Smooth muscle cell (in vitro differentiated cells): ENCODE measurements at regions not wholly inside any gene's neighbourhood (a gene's known extent, or its start where the extent isn't known, plus 50 kb on each side); places are given as distances from the start of the nearest gene placed in this dataset.

Experiments used
- DNase-seq: peaks from one replicate; lab custom pipeline; 2025; ENCODE audit not compliant: unreplicated experiment; lab: John Stamatoyannopoulos, UW
- H2AFZ ChIP-seq: fragments of 200-600 bp; sonication (generic); 2 replicates; pipeline ENCODE4 v1.6.0; 2016; ENCODE audit warnings: antibody characterized with exemption, low read depth, mild to moderate bottlenecking
- H3F3A ChIP-seq: fragments of 200-600 bp; sonication (generic); 2 replicates; pipeline ENCODE4 v1.6.0; 2017; ENCODE audit warnings: antibody characterized with exemption, low read depth
- H3K27ac ChIP-seq: fragments of 200-600 bp; sonication (generic); 2 replicates; pipeline ENCODE4 v1.5.1; 2016; ENCODE audit warnings: low read depth, mild to moderate bottlenecking
- H3K27me3 ChIP-seq: fragments of 200-600 bp; sonication (generic); 2 replicates; pipeline ENCODE4 v1.6.1; 2016; ENCODE audit warnings: low read depth, mild to moderate bottlenecking
- H3K36me3 ChIP-seq: fragments of 200-600 bp; sonication (generic); 2 replicates; pipeline ENCODE4 v1.5.1; 2016; ENCODE audit warnings: low read depth
- H3K4me1 ChIP-seq: fragments of 200-600 bp; sonication (generic); 2 replicates; pipeline ENCODE4 v1.5.1; 2016; ENCODE audit warnings: low read depth
- H3K4me2 ChIP-seq: fragments of 200-600 bp; sonication (generic); 2 replicates; pipeline ENCODE4 v1.6.0; 2016; ENCODE audit warnings: mild to moderate bottlenecking
- H3K4me3 ChIP-seq: fragments of 200-600 bp; sonication (generic); 2 replicates; pipeline ENCODE4 v1.5.1; 2016; ENCODE audit warnings: mild to moderate bottlenecking
- H3K79me2 ChIP-seq: fragments of 200-600 bp; sonication (generic); 2 replicates; pipeline ENCODE4 v1.6.0; 2016; ENCODE audit warnings: low read depth, mild to moderate bottlenecking
- H3K9ac ChIP-seq: fragments of 200-600 bp; sonication (generic); 2 replicates; pipeline ENCODE4 v1.6.0; 2016; ENCODE audit warnings: low read depth
- H3K9me3 ChIP-seq: fragments of 200-600 bp; sonication (generic); replicated peaks from 2 replicates; pipeline ENCODE4 v1.5.1; 2016; ENCODE audit warnings: low read depth
- H4K20me1 ChIP-seq: fragments of 200-600 bp; sonication (generic); 2 replicates; pipeline ENCODE4 v1.6.0; 2016; ENCODE audit warnings: low read depth
- WGBS: methylation state at CpG from one replicate; pipeline ENCODE4 v1.1.7; 2016; ENCODE audit warnings: low lambda C conversion rate; 5-methylcytosine and 5-hydroxymethylcytosine counted together
- TF ChIP-seq, protein P1 (sequence below): fragments of 200-600 bp; sonication (generic); IDR thresholded peaks from 2 replicates; pipeline ENCODE4 v1.5.1; 2017; ENCODE audit warnings: borderline replicate concordance, mild to moderate bottlenecking, antibody characterized with exemption; ENCODE audit not compliant: insufficient read depth, poor library complexity, severe bottlenecking

DNA sequence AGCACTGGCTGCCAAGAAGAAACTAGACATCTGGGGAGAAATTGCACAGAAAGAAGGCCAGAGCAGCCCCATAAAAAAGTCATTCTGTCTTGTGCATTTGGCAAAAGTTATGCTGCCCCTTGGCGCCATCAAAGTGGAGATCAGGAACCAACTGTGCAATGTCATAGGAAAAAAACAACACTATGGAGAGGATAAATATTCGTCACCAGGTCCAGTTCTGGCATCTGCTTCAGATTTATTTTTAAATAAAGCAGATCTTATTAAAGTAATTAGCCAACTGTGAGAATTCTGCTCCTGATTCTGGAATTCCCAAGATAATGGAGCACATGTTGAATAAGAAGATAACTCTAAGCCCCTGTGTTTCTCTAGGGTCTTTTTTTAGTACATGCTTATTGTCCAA lies 500.0 kb upstream of the IL12A start:
- WGBS = 89% methylated on average over 2 of the region's 2 CpGs
- no peak for DNase-seq

DNA sequence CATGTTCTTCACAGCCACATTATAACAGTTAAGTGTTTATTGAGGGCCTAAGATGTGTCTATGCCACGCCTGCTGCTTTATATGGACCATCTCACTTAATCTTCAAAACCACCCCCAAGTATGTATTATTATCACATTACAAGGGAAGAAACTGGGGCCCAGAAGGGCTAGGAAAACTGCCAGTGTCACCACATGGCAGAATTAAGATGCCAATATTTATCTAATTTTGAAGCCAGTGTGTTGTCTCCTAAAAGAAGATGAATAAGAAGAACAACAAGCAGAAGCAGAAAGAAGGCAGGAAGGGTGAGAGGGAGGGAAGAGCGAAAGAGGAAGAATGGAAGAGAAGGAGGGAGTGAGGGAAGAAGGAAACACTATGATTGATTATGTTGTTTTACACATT lies 491.3 kb upstream of the IL12A start:
- DNase-seq = no peak
- Histone ChIP-seq H3K79me2 (no peaks in the 10 kb centered on the region), H3K36me3 (no peaks in the 10 kb centered on the region), H2AFZ (no peak overlapping the region), H3K27ac (no peak overlapping the region), H3K4me1 (no peaks in the 10 kb centered on the region), H4K20me1 (no peaks in the 10 kb centered on the region), H3K4me3 (no peak overlapping the region), H3K9ac (no peak overlapping the region), H3F3A (no peaks in the 10 kb centered on the region), H3K9me3 (no peaks in the 10 kb centered on the region), H3K27me3 (no peaks in the 10 kb centered on the region), H3K4me2 (no peak overlapping the region)
- TF ChIP-seq, protein P1, sequence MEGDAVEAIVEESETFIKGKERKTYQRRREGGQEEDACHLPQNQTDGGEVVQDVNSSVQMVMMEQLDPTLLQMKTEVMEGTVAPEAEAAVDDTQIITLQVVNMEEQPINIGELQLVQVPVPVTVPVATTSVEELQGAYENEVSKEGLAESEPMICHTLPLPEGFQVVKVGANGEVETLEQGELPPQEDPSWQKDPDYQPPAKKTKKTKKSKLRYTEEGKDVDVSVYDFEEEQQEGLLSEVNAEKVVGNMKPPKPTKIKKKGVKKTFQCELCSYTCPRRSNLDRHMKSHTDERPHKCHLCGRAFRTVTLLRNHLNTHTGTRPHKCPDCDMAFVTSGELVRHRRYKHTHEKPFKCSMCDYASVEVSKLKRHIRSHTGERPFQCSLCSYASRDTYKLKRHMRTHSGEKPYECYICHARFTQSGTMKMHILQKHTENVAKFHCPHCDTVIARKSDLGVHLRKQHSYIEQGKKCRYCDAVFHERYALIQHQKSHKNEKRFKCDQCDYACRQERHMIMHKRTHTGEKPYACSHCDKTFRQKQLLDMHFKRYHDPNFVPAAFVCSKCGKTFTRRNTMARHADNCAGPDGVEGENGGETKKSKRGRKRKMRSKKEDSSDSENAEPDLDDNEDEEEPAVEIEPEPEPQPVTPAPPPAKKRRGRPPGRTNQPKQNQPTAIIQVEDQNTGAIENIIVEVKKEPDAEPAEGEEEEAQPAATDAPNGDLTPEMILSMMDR = no peak
- 64% methylated on average over 2 of the region's 2 CpGs for WGBS

More for the DNA sequence above, 500.0 kb upstream of the IL12A start:
- Histone ChIP-seq H4K20me1 (no peaks in the 10 kb centered on the region), H3F3A (no peaks in the 10 kb centered on the region), H3K9me3 (no peaks in the 10 kb centered on the region), H2AFZ (no peak overlapping the region), H3K9ac (no peak overlapping the region), H3K4me1 (no peaks in the 10 kb centered on the region), H3K27me3 (no peaks in the 10 kb centered on the region), H3K79me2 (no peaks in the 10 kb centered on the region), H3K4me3 (no peak overlapping the region), H3K27ac (no peak overlapping the region), H3K36me3 (no peaks in the 10 kb centered on the region), H3K4me2 (no peak overlapping the region)
- TF ChIP-seq, protein P1 = no peak

DNA sequence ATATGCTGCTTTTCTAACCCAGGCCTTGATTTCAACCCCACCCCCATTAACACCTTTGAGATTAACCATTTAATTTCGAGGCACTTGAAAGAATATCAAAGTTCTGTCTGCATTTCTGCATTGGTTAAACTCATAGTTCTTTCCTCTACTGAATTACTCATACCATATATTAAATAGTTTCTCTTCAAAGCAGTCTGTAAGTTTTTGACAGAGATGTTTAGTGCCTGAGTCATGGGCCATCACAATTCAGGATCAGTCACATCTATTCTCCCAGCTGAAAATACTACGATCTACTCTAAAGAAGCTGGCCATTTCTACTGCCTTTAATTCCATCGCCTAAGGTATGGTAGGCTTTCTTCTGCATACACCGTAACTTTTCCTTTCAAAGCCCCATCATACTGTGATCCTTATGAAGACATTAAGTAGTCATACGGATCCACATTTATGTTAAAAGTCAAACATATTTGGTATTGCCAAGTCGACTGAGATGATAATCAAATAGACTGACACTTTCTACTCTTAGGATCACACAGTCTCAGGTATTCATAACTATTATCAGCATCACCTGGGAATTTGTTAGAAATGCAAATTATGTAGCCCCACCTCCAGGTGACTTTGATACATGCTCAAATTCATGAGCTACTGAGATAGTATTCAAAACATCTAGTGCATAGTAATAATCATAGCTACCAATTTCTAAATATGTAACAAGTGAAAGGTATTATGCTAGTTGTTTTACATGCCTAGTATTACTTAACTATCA lies 489.4 kb upstream of the IL12A start:
- Histone ChIP-seq H4K20me1 (no peaks in the 10 kb centered on the region), H3K36me3 (no peaks in the 10 kb centered on the region), H2AFZ (no peak overlapping the region), H3K4me2 (no peak overlapping the region), H3K9me3 (no peaks in the 10 kb centered on the region), H3K9ac (no peak overlapping the region), H3K4me3 (no peak overlapping the region), H3K4me1 (no peaks in the 10 kb centered on the region), H3K79me2 (no peaks in the 10 kb centered on the region), H3K27ac (no peak overlapping the region), H3K27me3 (no peaks in the 10 kb centered on the region), H3F3A (no peaks in the 10 kb centered on the region)
- DNase-seq = no peak
- WGBS = 63% methylated on average over 6 of the region's 6 CpGs
- TF ChIP-seq, protein P1 = no peak

DNA sequence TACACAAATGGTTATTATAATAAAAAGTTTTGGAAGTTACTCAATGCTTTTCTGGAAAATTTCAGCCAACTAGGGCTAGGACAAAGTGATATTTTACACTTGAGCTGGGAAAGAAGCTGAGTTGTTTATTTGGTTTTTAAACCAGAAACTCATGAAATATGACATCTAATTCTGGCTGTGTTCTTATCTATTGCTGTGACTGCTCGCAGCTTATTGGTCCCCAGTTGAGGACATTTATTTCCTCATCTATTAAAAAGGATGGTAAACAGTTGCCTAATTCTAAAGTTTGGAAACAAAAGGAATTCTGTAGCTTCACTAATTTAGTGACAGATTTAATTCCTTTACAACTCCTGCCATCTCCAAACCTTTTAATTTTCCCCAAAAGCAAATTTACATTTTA lies 487.6 kb upstream of the IL12A start:
- no peak overlapping the region for H3K27ac ChIP-seq
- H3K4me1 ChIP-seq = no peaks in the 10 kb centered on the region
- H3K4me3 ChIP-seq = no peak overlapping the region
- no peak for DNase-seq
- no peaks in the 10 kb centered on the region for H3K27me3 ChIP-seq
- H3K79me2 ChIP-seq = no peaks in the 10 kb centered on the region
- WGBS = 78% methylated on average over 1 of the region's 1 CpG
- no peaks in the 10 kb centered on the region for H3F3A ChIP-seq
- H4K20me1 ChIP-seq = no peaks in the 10 kb centered on the region
- H3K9me3 ChIP-seq = no peaks in the 10 kb centered on the region
- H3K4me2 ChIP-seq = no peak overlapping the region
- TF ChIP-seq, protein P1 = no peak
- no peaks in the 10 kb centered on the region for H3K36me3 ChIP-seq
- H2AFZ ChIP-seq = no peak overlapping the region
- H3K9ac ChIP-seq = no peak overlapping the region
